PC-3 (cell line): ENCODE measurements at regions not wholly inside any gene's neighbourhood (a gene's known extent, or its start where the extent isn't known, plus 50 kb on each side); places are given as distances from the start of the nearest gene placed in this dataset.

Source experiments
- EZH2 ChIP-seq: fragments of 300-600 bp; sonication (generic); IDR thresholded peaks from one replicate; pipeline ENCODE4 v1.6.1; 2017; ENCODE audit warnings: antibody characterized with exemption, mild to moderate bottlenecking, low read length; ENCODE audit not compliant: unreplicated experiment
- TF ChIP-seq, protein P1 (sequence below): fragments of 300-600 bp; sonication (generic); conservative IDR thresholded peaks from 2 replicates; pipeline ENCODE4 v1.5.1; 2017; ENCODE audit warnings: antibody characterized with exemption, low read depth, mild to moderate bottlenecking, low read length

- TF ChIP-seq, protein P1, sequence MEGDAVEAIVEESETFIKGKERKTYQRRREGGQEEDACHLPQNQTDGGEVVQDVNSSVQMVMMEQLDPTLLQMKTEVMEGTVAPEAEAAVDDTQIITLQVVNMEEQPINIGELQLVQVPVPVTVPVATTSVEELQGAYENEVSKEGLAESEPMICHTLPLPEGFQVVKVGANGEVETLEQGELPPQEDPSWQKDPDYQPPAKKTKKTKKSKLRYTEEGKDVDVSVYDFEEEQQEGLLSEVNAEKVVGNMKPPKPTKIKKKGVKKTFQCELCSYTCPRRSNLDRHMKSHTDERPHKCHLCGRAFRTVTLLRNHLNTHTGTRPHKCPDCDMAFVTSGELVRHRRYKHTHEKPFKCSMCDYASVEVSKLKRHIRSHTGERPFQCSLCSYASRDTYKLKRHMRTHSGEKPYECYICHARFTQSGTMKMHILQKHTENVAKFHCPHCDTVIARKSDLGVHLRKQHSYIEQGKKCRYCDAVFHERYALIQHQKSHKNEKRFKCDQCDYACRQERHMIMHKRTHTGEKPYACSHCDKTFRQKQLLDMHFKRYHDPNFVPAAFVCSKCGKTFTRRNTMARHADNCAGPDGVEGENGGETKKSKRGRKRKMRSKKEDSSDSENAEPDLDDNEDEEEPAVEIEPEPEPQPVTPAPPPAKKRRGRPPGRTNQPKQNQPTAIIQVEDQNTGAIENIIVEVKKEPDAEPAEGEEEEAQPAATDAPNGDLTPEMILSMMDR, result no peak
- no peak for TF ChIP-seq EZH2
These were observed 324.3 kb upstream of the MEIS1 start for GRCh38 chr2:66110608-66111007.
